ENCODE measurements at regions not wholly inside any gene's neighbourhood (a gene's known extent, or its start where the extent isn't known, plus 50 kb on each side); places are given as distances from the start of the nearest gene placed in this dataset.

- TF ChIP-seq CTCF (IDR thresholded peaks at IDR 0.05; ENCODE audit: control extremely low read depth, extremely low read depth, low read depth, missing control alignments) = no peak
- CTCF ChIA-PET = no interaction called here
- POLR2A ChIA-PET = no interaction called here
- DNase-seq (ENCODE audit: extremely low spot score) = no peak
Observed at GRCh38 chr15:81560405-81560804, 186.4 kb upstream of the TMC3 start.

GRCh38 chr15:81558056-81558455 lies 184.0 kb upstream of the TMC3 start:
- CTCF ChIA-PET = no interaction called here
- no peak for TF ChIP-seq CTCF (IDR thresholded peaks at IDR 0.05; ENCODE audit: control extremely low read depth, extremely low read depth, low read depth, missing control alignments)
- POLR2A ChIA-PET = no interaction called here
- no peak for DNase-seq (ENCODE audit: extremely low spot score)

- no peak for DNase-seq (ENCODE audit: extremely low spot score)
- POLR2A ChIA-PET = no interaction called here
- no peak for TF ChIP-seq CTCF (IDR thresholded peaks at IDR 0.05; ENCODE audit: control extremely low read depth, extremely low read depth, low read depth, missing control alignments)
- CTCF ChIA-PET = no interaction called here
Observed at GRCh38 chr15:81555346-81555745, 181.3 kb upstream of the TMC3 start.

GRCh38 chr15:81548365-81549130 lies 174.5 kb upstream of the TMC3 start:
- no peak for TF ChIP-seq CTCF (IDR thresholded peaks at IDR 0.05; ENCODE audit: control extremely low read depth, extremely low read depth, low read depth, missing control alignments)
- POLR2A ChIA-PET = no interaction called here
- CTCF ChIA-PET = no interaction called here
- DNase-seq (ENCODE audit: extremely low spot score) = no peak

GRCh38 chr15:81547521-81548132 lies 173.6 kb upstream of the TMC3 start:
- no peak for TF ChIP-seq CTCF (IDR thresholded peaks at IDR 0.05; ENCODE audit: control extremely low read depth, extremely low read depth, low read depth, missing control alignments)
- POLR2A ChIA-PET = no interaction called here
- CTCF ChIA-PET = no interaction called here
- no peak for DNase-seq (ENCODE audit: extremely low spot score)

GRCh38 chr15:81544385-81544784 lies 170.4 kb upstream of the TMC3 start:
- ChIA-PET POLR2A (no interaction called here), CTCF (no interaction called here)
- no peak for TF ChIP-seq CTCF (IDR thresholded peaks at IDR 0.05; ENCODE audit: control extremely low read depth, extremely low read depth, low read depth, missing control alignments)
- DNase-seq (ENCODE audit: extremely low spot score) = no peak

Measured in GM10248 (cell line).